ENCODE measurements at regions not wholly inside any gene's neighbourhood (a gene's known extent, or its start where the extent isn't known, plus 50 kb on each side); places are given as distances from the start of the nearest gene placed in this dataset.

GRCh38 chr5:155765715-155766114, 561.2 kb upstream of the SGCD start:
- no peak for DNase-seq (ENCODE audit: low read depth)
- no peak for TF ChIP-seq CTCF (IDR thresholded peaks at IDR 0.05; ENCODE audit: control insufficient read depth, extremely low read depth, insufficient read depth)
- no peak overlapping the region for H3K4me3 ChIP-seq (ENCODE audit: low read depth, low read length)

- no peak for DNase-seq (ENCODE audit: low read depth)
Observed at GRCh38 chr5:155767470-155767869, 559.5 kb upstream of the SGCD start.

GRCh38 chr5:155768332-155768731, 558.6 kb upstream of the SGCD start:
- TF ChIP-seq CTCF (IDR thresholded peaks at IDR 0.05; ENCODE audit: control insufficient read depth, extremely low read depth, insufficient read depth): no peak
- H3K4me3 ChIP-seq (ENCODE audit: low read depth, low read length): no peak overlapping the region
- no peak for DNase-seq (ENCODE audit: low read depth)

More at GRCh38 chr5:155767470-155767869, 559.5 kb upstream of the SGCD start:
- no peak overlapping the region for H3K4me3 ChIP-seq (ENCODE audit: low read depth, low read length)
- no peak for TF ChIP-seq CTCF (IDR thresholded peaks at IDR 0.05; ENCODE audit: control insufficient read depth, extremely low read depth, insufficient read depth)

- no peak overlapping the region for H3K4me3 ChIP-seq (ENCODE audit: low read depth, low read length)
- no peak for DNase-seq (ENCODE audit: low read depth)
- no peak for TF ChIP-seq CTCF (IDR thresholded peaks at IDR 0.05; ENCODE audit: control insufficient read depth, extremely low read depth, insufficient read depth)
Observed at GRCh38 chr5:155772009-155772662, 554.8 kb upstream of the SGCD start.

GRCh38 chr5:155773680-155774079, 553.3 kb upstream of the SGCD start:
- TF ChIP-seq CTCF (IDR thresholded peaks at IDR 0.05; ENCODE audit: control insufficient read depth, extremely low read depth, insufficient read depth): no peak
- no peak overlapping the region for H3K4me3 ChIP-seq (ENCODE audit: low read depth, low read length)
- DNase-seq (ENCODE audit: low read depth): no peak

GRCh38 chr5:155780260-155780659, 546.7 kb upstream of the SGCD start:
- no peak for DNase-seq (ENCODE audit: low read depth)
- no peak for TF ChIP-seq CTCF (IDR thresholded peaks at IDR 0.05; ENCODE audit: control insufficient read depth, extremely low read depth, insufficient read depth)
- H3K4me3 ChIP-seq (ENCODE audit: low read depth, low read length): no peak overlapping the region

GRCh38 chr5:155783246-155783645, 543.7 kb upstream of the SGCD start:
- TF ChIP-seq CTCF (IDR thresholded peaks at IDR 0.05; ENCODE audit: control insufficient read depth, extremely low read depth, insufficient read depth): no peak
- DNase-seq (ENCODE audit: low read depth): no peak
- no peak overlapping the region for H3K4me3 ChIP-seq (ENCODE audit: low read depth, low read length)

All from LNCaP clone FGC (cell line).